ENCODE measurements at regions not wholly inside any gene's neighbourhood (a gene's known extent, or its start where the extent isn't known, plus 50 kb on each side); places are given as distances from the start of the nearest gene placed in this dataset.
A peak's percentile ranks its signal among the peaks of the same experiment; 100 is the strongest.

DNA sequence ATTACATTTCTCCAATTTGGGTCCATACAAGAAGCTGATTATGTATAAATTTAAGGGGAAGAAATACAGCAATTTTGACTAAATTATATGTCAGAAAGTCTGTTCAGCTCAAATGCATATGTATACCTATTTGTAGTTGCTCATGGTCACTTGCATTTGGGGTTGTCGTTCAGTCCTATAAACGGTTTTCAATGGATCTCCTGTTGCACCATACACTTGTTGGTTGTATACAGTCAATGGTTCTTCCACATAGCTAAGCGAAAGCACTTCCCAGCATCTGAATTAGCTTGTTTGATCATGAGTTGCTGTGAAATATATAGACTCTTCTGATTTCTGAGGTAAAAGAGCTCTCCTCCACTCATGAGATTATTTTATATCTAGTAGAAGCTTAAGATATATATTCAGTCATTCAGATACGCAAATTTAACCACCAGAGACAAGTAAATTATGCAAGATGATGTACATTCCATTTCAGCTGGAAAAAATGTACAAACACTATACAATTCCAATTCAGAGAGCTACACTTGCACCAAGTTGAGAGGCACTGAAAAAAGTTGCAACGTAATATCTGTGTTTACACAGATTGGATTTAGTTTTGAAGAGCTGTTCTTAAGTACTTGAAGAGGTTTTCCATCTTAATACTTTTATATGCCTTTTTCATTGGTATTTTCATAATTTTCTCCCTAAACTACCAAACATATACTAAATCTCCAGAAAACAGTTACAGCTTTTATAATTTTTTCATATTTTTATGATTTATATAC is 64.4 kb upstream of the POU5F2 start:
- Histone ChIP-seq H3K27ac (ENCODE audit: insufficient read depth, low read length) (no peak overlapping the region), H3K27me3 (ENCODE audit: control insufficient read depth, insufficient read depth, low read length) (no peaks in the 10 kb centered on the region), H3K4me1 (ENCODE audit: control insufficient read depth, extremely low read depth, insufficient read depth, low read length) (peaks cover 2% of the 10 kb centered on the region), H3K4me3 (replicated peaks in 1 of 4; ENCODE audit: control extremely low read depth in 1 of 4, insufficient read depth in 1 of 4, low read depth in 3 of 4, low read length in 4 of 4) (no peak overlapping the region), H2AFZ (ENCODE audit: low read length) (no peak overlapping the region), H3K9ac (ENCODE audit: insufficient read depth, low read length) (no peak overlapping the region), H3K79me2 (ENCODE audit: control insufficient read depth, insufficient read depth, low read length) (no peaks in the 10 kb centered on the region), H3K4me2 (ENCODE audit: extremely low read depth, insufficient read depth, low read length) (no peak overlapping the region), H3K36me3 (ENCODE audit: control insufficient read depth, insufficient read depth, low read length) (no peaks in the 10 kb centered on the region), H3K9me3 (ENCODE audit: control insufficient read depth, insufficient read depth, low read depth, low read length) (no peaks in the 10 kb centered on the region), H4K20me1 (ENCODE audit: control insufficient read depth, extremely low read depth, insufficient read depth, low read length) (no peaks in the 10 kb centered on the region)
- DNase-seq (ENCODE audit: low read depth in 2 of 2) = no peak
- TF ChIP-seq, protein P1, sequence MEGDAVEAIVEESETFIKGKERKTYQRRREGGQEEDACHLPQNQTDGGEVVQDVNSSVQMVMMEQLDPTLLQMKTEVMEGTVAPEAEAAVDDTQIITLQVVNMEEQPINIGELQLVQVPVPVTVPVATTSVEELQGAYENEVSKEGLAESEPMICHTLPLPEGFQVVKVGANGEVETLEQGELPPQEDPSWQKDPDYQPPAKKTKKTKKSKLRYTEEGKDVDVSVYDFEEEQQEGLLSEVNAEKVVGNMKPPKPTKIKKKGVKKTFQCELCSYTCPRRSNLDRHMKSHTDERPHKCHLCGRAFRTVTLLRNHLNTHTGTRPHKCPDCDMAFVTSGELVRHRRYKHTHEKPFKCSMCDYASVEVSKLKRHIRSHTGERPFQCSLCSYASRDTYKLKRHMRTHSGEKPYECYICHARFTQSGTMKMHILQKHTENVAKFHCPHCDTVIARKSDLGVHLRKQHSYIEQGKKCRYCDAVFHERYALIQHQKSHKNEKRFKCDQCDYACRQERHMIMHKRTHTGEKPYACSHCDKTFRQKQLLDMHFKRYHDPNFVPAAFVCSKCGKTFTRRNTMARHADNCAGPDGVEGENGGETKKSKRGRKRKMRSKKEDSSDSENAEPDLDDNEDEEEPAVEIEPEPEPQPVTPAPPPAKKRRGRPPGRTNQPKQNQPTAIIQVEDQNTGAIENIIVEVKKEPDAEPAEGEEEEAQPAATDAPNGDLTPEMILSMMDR (conservative IDR thresholded peaks at IDR 0.05 in 1 of 2, IDR thresholded peaks at IDR 0.05 in 1 of 2; ENCODE audit: low read depth in 1 of 2, low read length in 2 of 2) = no peak
- no peak for TF ChIP-seq EZH2 (IDR thresholded peaks at IDR 0.05; ENCODE audit: low read length, missing control alignments)

DNA sequence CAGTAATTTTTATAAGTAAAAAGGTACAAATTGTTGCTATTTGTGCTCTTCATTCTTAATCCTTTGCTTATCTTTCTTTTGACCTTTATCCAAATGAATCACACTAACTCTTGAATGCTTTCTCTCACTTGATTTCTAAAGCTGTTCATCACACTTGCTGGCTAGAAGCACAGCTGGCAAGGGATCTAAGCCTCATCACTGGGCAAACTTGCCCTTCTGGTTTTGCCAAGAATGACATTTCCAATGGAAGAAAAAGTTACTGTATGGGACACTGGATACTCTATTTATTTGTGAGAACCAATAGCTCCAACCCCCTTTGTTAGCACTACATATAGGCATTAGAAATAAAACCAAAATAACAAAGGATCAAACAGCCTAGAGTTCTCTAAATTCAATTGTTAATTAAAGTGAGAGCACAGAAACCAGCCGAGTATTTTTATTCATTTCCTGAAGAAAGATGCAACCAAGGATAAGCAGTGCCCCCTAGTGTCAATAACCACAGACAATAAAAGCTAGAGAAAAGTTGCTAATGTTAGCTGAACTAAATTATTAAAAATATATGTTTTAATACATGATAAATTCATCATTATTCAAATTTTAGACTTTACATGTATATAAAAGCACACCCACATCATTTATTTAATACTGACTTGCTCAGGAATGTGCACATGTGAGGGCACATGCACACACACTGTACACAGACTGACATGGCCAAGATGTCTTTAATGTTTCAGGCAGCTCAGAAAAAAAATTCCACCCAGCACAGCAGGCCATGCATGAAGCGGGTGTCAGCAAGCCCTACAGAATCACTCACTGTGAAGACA is 59.8 kb upstream of the POU5F2 start:
- Histone ChIP-seq H3K79me2 (ENCODE audit: control insufficient read depth, insufficient read depth, low read length) (no peaks in the 10 kb centered on the region), H3K4me1 (ENCODE audit: control insufficient read depth, extremely low read depth, insufficient read depth, low read length) (peaks cover 2% of the 10 kb centered on the region), H2AFZ (ENCODE audit: low read length) (no peak overlapping the region), H4K20me1 (ENCODE audit: control insufficient read depth, extremely low read depth, insufficient read depth, low read length) (no peaks in the 10 kb centered on the region), H3K36me3 (ENCODE audit: control insufficient read depth, insufficient read depth, low read length) (no peaks in the 10 kb centered on the region), H3K9ac (ENCODE audit: insufficient read depth, low read length) (no peak overlapping the region), H3K27me3 (ENCODE audit: control insufficient read depth, insufficient read depth, low read length) (no peaks in the 10 kb centered on the region), H3K4me3 (replicated peaks in 1 of 4; ENCODE audit: control extremely low read depth in 1 of 4, insufficient read depth in 1 of 4, low read depth in 3 of 4, low read length in 4 of 4) (peak overlapping the region in 1 of 4 experiments; percentile 18), H3K27ac (ENCODE audit: insufficient read depth, low read length) (no peak overlapping the region), H3K9me3 (ENCODE audit: control insufficient read depth, insufficient read depth, low read depth, low read length) (no peaks in the 10 kb centered on the region), H3K4me2 (ENCODE audit: extremely low read depth, insufficient read depth, low read length) (peak overlapping the region; percentile 59)
- TF ChIP-seq, protein P1 (conservative IDR thresholded peaks at IDR 0.05 in 1 of 2, IDR thresholded peaks at IDR 0.05 in 1 of 2; ENCODE audit: low read depth in 1 of 2, low read length in 2 of 2) = peak; percentile 37 to 52
- TF ChIP-seq EZH2 (IDR thresholded peaks at IDR 0.05; ENCODE audit: low read length, missing control alignments) = no peak
- DNase-seq (ENCODE audit: low read depth in 2 of 2) = peak; percentile 76 to 81

DNA sequence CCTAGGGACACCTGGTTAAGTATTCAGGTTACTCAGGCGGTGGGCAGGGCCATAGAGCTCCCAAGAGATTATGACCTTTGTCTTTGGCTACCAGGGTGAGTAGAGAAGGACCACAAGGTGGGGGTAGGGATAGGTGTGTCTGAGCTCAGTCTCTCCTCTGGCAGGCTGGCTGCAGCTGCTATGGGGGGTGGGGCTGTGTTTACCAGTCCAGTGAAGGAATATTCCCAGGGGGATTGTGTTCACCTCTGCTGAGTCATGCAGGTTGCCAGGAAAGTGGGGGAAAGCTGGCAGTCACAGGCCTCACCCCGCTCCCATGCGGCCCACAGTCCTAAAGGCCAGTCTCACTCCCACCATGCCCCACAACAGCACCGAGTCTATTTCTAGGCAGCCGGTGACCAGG is 53.6 kb upstream of the POU5F2 start:
- Histone ChIP-seq H3K9me3 (ENCODE audit: control insufficient read depth, insufficient read depth, low read depth, low read length) (no peaks in the 10 kb centered on the region), H3K9ac (ENCODE audit: insufficient read depth, low read length) (no peak overlapping the region), H4K20me1 (ENCODE audit: control insufficient read depth, extremely low read depth, insufficient read depth, low read length) (no peaks in the 10 kb centered on the region), H2AFZ (ENCODE audit: low read length) (no peak overlapping the region), H3K27me3 (ENCODE audit: control insufficient read depth, insufficient read depth, low read length) (no peaks in the 10 kb centered on the region), H3K36me3 (ENCODE audit: control insufficient read depth, insufficient read depth, low read length) (no peaks in the 10 kb centered on the region), H3K79me2 (ENCODE audit: control insufficient read depth, insufficient read depth, low read length) (no peaks in the 10 kb centered on the region), H3K4me1 (ENCODE audit: control insufficient read depth, extremely low read depth, insufficient read depth, low read length) (peaks cover 2% of the 10 kb centered on the region), H3K4me3 (replicated peaks in 1 of 4; ENCODE audit: control extremely low read depth in 1 of 4, insufficient read depth in 1 of 4, low read depth in 3 of 4, low read length in 4 of 4) (no peak overlapping the region), H3K27ac (ENCODE audit: insufficient read depth, low read length) (no peak overlapping the region), H3K4me2 (ENCODE audit: extremely low read depth, insufficient read depth, low read length) (no peak overlapping the region)
- TF ChIP-seq, protein P1 (conservative IDR thresholded peaks at IDR 0.05 in 1 of 2, IDR thresholded peaks at IDR 0.05 in 1 of 2; ENCODE audit: low read depth in 1 of 2, low read length in 2 of 2) = no peak
- no peak for TF ChIP-seq EZH2 (IDR thresholded peaks at IDR 0.05; ENCODE audit: low read length, missing control alignments)
- DNase-seq (ENCODE audit: low read depth in 2 of 2) = no peak
